ENCODE measurements at regions not wholly inside any gene's neighbourhood (a gene's known extent, or its start where the extent isn't known, plus 50 kb on each side); places are given as distances from the start of the nearest gene placed in this dataset.
A peak's percentile ranks its signal among the peaks of the same experiment; 100 is the strongest.

GRCh38 chr2:2848621-2849333 is 517.7 kb upstream of the MYT1L start:
- no peak for DNase-seq (ENCODE audit: low spot score)

- DNase-seq (ENCODE audit: low spot score) = no peak
Measured at GRCh38 chr2:2848198-2848597, 517.1 kb upstream of the MYT1L start.

- no peak for DNase-seq (ENCODE audit: low spot score)
Measured at GRCh38 chr2:2847209-2847676, 516.2 kb upstream of the MYT1L start.

- peak; percentile 61 for DNase-seq (ENCODE audit: low spot score)
Measured at GRCh38 chr2:2846332-2847208, 515.5 kb upstream of the MYT1L start.

GRCh38 chr2:2845806-2846315 is 514.8 kb upstream of the MYT1L start:
- DNase-seq (ENCODE audit: low spot score) = no peak

- no peak for DNase-seq (ENCODE audit: low spot score)
Measured at GRCh38 chr2:2845267-2845666, 514.2 kb upstream of the MYT1L start.

- DNase-seq (ENCODE audit: low spot score) = no peak
Measured at GRCh38 chr2:2843969-2844548, 513.0 kb upstream of the MYT1L start.

- DNase-seq (ENCODE audit: low spot score) = no peak
Measured at GRCh38 chr2:2842466-2842865, 511.4 kb upstream of the MYT1L start.

- peak; percentile 43 for DNase-seq (ENCODE audit: low spot score)
Measured at GRCh38 chr2:2840681-2841300, 509.7 kb upstream of the MYT1L start.

- peak; percentile 43 for DNase-seq (ENCODE audit: low spot score)
Measured at GRCh38 chr2:2839782-2840531, 508.9 kb upstream of the MYT1L start.

GRCh38 chr2:2839393-2839781 is 508.3 kb upstream of the MYT1L start:
- peak; percentile 20 for DNase-seq (ENCODE audit: low spot score)

- DNase-seq (ENCODE audit: low spot score) = peak; percentile 18
Measured at GRCh38 chr2:2838548-2838845, 507.4 kb upstream of the MYT1L start.

- peak; percentile 29 for DNase-seq (ENCODE audit: low spot score)
Measured at GRCh38 chr2:2837746-2838547, 506.9 kb upstream of the MYT1L start.

GRCh38 chr2:2836343-2837070 is 505.4 kb upstream of the MYT1L start:
- peak; percentile 30 for DNase-seq (ENCODE audit: low spot score)

- no peak for DNase-seq (ENCODE audit: low spot score)
Measured at GRCh38 chr2:2834516-2835254, 503.6 kb upstream of the MYT1L start.

- DNase-seq (ENCODE audit: low spot score) = peak; percentile 25
Measured at GRCh38 chr2:2834105-2834504, 503.0 kb upstream of the MYT1L start.

GRCh38 chr2:2832657-2833056 is 501.6 kb upstream of the MYT1L start:
- DNase-seq (ENCODE audit: low spot score) = peak; percentile 14

- peak; percentile 30 for DNase-seq (ENCODE audit: low spot score)
Measured at GRCh38 chr2:2831633-2832032, 500.6 kb upstream of the MYT1L start.

- DNase-seq (ENCODE audit: low spot score) = peak; percentile 26
Measured at GRCh38 chr2:2830576-2830975, 499.5 kb upstream of the MYT1L start.
